ENCODE measurements at regions not wholly inside any gene's neighbourhood (a gene's known extent, or its start where the extent isn't known, plus 50 kb on each side); places are given as distances from the start of the nearest gene placed in this dataset.
"Not testable (repeated sequence)": the region's sequence is repeated elsewhere in the genome, so short reads cannot be mapped to it uniquely, and the experiment has no call there.

DNA sequence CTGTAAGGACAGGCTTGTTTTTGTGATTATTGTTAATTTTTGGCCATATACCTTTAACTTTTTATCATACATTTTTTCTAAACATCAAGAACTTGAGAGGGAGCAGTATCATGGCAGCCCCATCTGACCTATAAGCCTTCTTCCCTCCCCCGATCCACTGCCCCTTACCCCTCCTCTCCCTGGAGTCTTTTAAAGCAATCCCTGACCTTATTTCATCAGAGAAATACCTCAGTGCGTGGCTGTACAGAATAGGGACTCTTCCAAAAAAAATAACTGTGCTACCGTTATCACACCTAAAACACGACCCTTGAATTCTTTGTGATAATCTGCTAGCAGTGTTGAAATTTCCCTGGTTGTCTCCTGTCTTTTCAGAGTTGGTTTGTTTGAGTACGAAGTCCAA lies 4448.7 kb upstream of the TPTE start:
- no CpG with 5 or more reads among the region's 5 CpGs for WGBS (ENCODE audit: low lambda C conversion rate)
- H3K9me3 ChIP-seq (ENCODE audit: low read length); FAIRE-seq; POLR2A ChIA-PET; H3K4me3 ChIP-seq (replicated peaks in 1 of 3; ENCODE audit: insufficient read depth in 1 of 3, low read depth in 2 of 3, low read length in 3 of 3); H3K36me3 ChIP-seq (replicated peaks in 1 of 2; ENCODE audit: control insufficient read depth in 1 of 2, insufficient read depth in 2 of 2, low read length in 2 of 2); H3K4me2 ChIP-seq (ENCODE audit: low read depth, low read length); BruUV-seq (replicated peaks); in situ Hi-C loops (cut with HindIII; ENCODE audit: extremely low pct_ligation_motif_present, low pct_unique_long_range_greater_than_20kb); intact Hi-C loops (cut with micrococcal nuclease; ENCODE audit: unreplicated experiment); H2AFZ ChIP-seq (ENCODE audit: low read length); H3K4me1 ChIP-seq (ENCODE audit: insufficient read depth, low read length); CTCF ChIA-PET (ENCODE audit: low intra/inter-chr PET ratio, low total read pairs); H4K20me1 ChIP-seq (ENCODE audit: insufficient read depth, low read length); H3K9ac ChIP-seq (ENCODE audit: insufficient read depth, low read depth, low read length); H3K79me2 ChIP-seq (ENCODE audit: insufficient read depth, low read length); H3K27ac ChIP-seq (ENCODE audit: extremely low read length, insufficient read depth, low read length); H3K27me3 ChIP-seq (ENCODE audit: control insufficient read depth in 1 of 2, insufficient read depth in 2 of 2, low read length in 2 of 2); DNase-seq (ENCODE audit: low spot score): not testable (repeated sequence)
- peak; percentile 80 for ATAC-seq

DNA sequence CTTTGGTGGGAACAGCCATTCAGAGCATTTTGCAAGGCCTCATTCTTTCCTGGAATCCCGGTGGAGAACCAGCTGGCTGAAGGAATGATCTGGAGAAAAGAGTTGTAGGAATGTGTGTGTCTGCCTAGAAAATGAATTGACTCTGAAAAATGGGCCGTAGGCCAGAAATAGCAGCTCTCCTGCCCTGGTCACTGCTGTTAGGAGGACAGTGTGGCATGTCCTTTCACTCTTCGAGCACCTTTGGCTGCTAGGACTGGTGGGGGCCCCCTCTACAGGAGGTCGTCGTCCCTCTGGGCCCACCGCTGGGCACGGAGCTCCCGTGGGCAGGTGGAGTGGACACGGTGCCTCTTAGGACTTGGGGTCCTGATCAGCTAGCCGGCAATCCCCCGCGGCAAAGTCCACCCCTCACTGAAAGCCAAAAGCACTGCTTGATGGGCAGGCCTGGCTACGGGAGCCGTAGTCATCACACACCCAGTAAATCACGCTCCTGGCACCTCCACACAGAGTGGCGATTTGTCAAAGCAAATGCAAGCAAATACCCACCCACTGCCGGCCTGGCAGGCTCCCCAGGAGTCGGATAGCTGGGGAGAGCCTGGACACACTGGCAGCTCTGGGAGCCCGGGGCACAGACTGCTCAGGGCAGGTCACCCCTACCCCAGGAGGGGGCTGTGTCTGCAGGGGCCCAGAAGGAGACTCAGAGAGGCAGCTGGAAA lies 4447.2 kb upstream of the TPTE start:
- H4K20me1 ChIP-seq (ENCODE audit: insufficient read depth, low read length); H3K4me1 ChIP-seq (ENCODE audit: insufficient read depth, low read length); H3K36me3 ChIP-seq (replicated peaks in 1 of 2; ENCODE audit: control insufficient read depth in 1 of 2, insufficient read depth in 2 of 2, low read length in 2 of 2); H3K4me3 ChIP-seq (replicated peaks in 1 of 3; ENCODE audit: insufficient read depth in 1 of 3, low read depth in 2 of 3, low read length in 3 of 3); ATAC-seq; H3K9ac ChIP-seq (ENCODE audit: insufficient read depth, low read depth, low read length); POLR2A ChIA-PET; BruUV-seq (replicated peaks); FAIRE-seq; intact Hi-C loops (cut with micrococcal nuclease; ENCODE audit: unreplicated experiment); H3K27me3 ChIP-seq (ENCODE audit: control insufficient read depth in 1 of 2, insufficient read depth in 2 of 2, low read length in 2 of 2); H3K4me2 ChIP-seq (ENCODE audit: low read depth, low read length); CTCF ChIA-PET (ENCODE audit: low intra/inter-chr PET ratio, low total read pairs); DNase-seq (ENCODE audit: low spot score); H3K9me3 ChIP-seq (ENCODE audit: low read length); in situ Hi-C loops (cut with HindIII; ENCODE audit: extremely low pct_ligation_motif_present, low pct_unique_long_range_greater_than_20kb); H3K27ac ChIP-seq (ENCODE audit: extremely low read length, insufficient read depth, low read length); H2AFZ ChIP-seq (ENCODE audit: low read length); H3K79me2 ChIP-seq (ENCODE audit: insufficient read depth, low read length): not testable (repeated sequence)
- no CpG with 5 or more reads among the region's 19 CpGs for WGBS (ENCODE audit: low lambda C conversion rate)

DNA sequence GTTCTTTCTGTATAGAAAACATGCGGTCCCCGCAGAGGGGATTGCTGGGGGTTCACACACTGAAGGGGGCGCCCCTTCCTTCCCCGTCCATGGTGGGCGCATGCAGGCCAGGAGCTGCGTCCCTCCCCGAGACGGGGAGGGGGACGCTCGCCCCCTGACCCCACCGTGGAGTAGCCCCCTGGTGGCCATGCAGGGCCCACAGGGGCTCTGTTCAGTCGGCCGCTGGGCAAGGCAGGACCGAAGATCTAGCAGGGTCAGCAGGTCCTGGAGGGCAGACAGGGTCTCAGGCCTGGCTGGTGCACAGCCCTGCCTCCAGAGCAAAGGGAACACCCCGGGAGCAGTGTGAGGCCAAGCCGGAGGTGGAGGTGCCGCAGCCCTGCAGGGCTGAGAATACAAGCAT lies 4446.4 kb upstream of the TPTE start:
- ATAC-seq; H3K4me1 ChIP-seq (ENCODE audit: insufficient read depth, low read length); H3K79me2 ChIP-seq (ENCODE audit: insufficient read depth, low read length); FAIRE-seq; H3K27ac ChIP-seq (ENCODE audit: extremely low read length, insufficient read depth, low read length); DNase-seq (ENCODE audit: low spot score); H3K4me3 ChIP-seq (replicated peaks in 1 of 3; ENCODE audit: insufficient read depth in 1 of 3, low read depth in 2 of 3, low read length in 3 of 3); POLR2A ChIA-PET; CTCF ChIA-PET (ENCODE audit: low intra/inter-chr PET ratio, low total read pairs); H3K4me2 ChIP-seq (ENCODE audit: low read depth, low read length); intact Hi-C loops (cut with micrococcal nuclease; ENCODE audit: unreplicated experiment); BruUV-seq (replicated peaks); H3K9me3 ChIP-seq (ENCODE audit: low read length); H2AFZ ChIP-seq (ENCODE audit: low read length); in situ Hi-C loops (cut with HindIII; ENCODE audit: extremely low pct_ligation_motif_present, low pct_unique_long_range_greater_than_20kb); H3K36me3 ChIP-seq (replicated peaks in 1 of 2; ENCODE audit: control insufficient read depth in 1 of 2, insufficient read depth in 2 of 2, low read length in 2 of 2); H3K27me3 ChIP-seq (ENCODE audit: control insufficient read depth in 1 of 2, insufficient read depth in 2 of 2, low read length in 2 of 2); H3K9ac ChIP-seq (ENCODE audit: insufficient read depth, low read depth, low read length); H4K20me1 ChIP-seq (ENCODE audit: insufficient read depth, low read length): not testable (repeated sequence)
- no CpG with 5 or more reads among the region's 17 CpGs for WGBS (ENCODE audit: low lambda C conversion rate)

DNA sequence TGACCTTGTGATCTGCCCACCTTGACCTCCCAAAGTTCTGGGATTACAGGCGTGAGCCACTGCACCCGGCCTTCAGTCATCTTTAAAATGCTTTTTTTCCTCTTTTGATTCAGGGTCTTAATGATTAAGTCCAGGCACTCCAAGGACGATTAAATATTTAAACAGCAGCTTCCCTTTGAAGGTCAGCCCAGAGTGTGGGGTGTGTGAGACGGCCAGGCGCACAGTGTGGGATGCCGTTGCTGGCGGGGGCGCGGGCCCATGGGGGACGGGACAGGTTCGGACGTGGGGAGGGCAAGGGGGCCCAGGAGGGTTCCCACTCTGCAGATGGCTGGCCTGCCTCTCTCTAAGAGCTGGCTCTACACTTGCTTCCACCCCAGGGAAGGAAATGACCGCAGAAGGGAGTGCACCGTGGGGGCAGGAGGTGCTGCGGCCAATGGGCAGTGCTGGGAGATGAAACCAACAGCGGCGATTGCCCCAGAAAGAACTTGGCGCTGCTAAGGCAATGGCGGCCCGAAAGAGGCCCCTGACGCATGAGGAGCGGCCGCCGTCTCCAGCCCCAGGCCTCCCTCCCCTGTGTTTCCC lies 4445.7 kb upstream of the TPTE start:
- H3K4me2 ChIP-seq (ENCODE audit: low read depth, low read length); POLR2A ChIA-PET; DNase-seq (ENCODE audit: low spot score); in situ Hi-C loops (cut with HindIII; ENCODE audit: extremely low pct_ligation_motif_present, low pct_unique_long_range_greater_than_20kb); H3K36me3 ChIP-seq (replicated peaks in 1 of 2; ENCODE audit: control insufficient read depth in 1 of 2, insufficient read depth in 2 of 2, low read length in 2 of 2); H3K27me3 ChIP-seq (ENCODE audit: control insufficient read depth in 1 of 2, insufficient read depth in 2 of 2, low read length in 2 of 2); ATAC-seq; H3K9ac ChIP-seq (ENCODE audit: insufficient read depth, low read depth, low read length); H4K20me1 ChIP-seq (ENCODE audit: insufficient read depth, low read length); CTCF ChIA-PET (ENCODE audit: low intra/inter-chr PET ratio, low total read pairs); H3K27ac ChIP-seq (ENCODE audit: extremely low read length, insufficient read depth, low read length); H3K79me2 ChIP-seq (ENCODE audit: insufficient read depth, low read length); H3K4me3 ChIP-seq (replicated peaks in 1 of 3; ENCODE audit: insufficient read depth in 1 of 3, low read depth in 2 of 3, low read length in 3 of 3); H3K9me3 ChIP-seq (ENCODE audit: low read length); intact Hi-C loops (cut with micrococcal nuclease; ENCODE audit: unreplicated experiment); FAIRE-seq; H2AFZ ChIP-seq (ENCODE audit: low read length); H3K4me1 ChIP-seq (ENCODE audit: insufficient read depth, low read length); BruUV-seq (replicated peaks): not testable (repeated sequence)
- no CpG with 5 or more reads among the region's 24 CpGs for WGBS (ENCODE audit: low lambda C conversion rate)
